HFF-Myc (cell line): ENCODE measurements at regions not wholly inside any gene's neighbourhood (a gene's known extent, or its start where the extent isn't known, plus 50 kb on each side); places are given as distances from the start of the nearest gene placed in this dataset.

Experiments
- DNase-seq: peaks from one replicate; pipeline ENCODE4 v3.0.0-alpha.2; 2011; ENCODE audit warnings: low read depth; ENCODE audit errors: extremely low read depth
- H3K4me3 ChIP-seq: replicated peaks from 2 replicates; pipeline ENCODE4 v1.5.1; 2011; ENCODE audit warnings: low read depth, mild to moderate bottlenecking, control low read depth, low read length
- TF ChIP-seq, protein P1 (sequence below): IDR thresholded peaks from 2 replicates; pipeline ENCODE4 v1.5.1; 2012; ENCODE audit warnings: mild to moderate bottlenecking, low read depth, low read length, control low read depth; ENCODE audit errors: missing control alignments

DNA sequence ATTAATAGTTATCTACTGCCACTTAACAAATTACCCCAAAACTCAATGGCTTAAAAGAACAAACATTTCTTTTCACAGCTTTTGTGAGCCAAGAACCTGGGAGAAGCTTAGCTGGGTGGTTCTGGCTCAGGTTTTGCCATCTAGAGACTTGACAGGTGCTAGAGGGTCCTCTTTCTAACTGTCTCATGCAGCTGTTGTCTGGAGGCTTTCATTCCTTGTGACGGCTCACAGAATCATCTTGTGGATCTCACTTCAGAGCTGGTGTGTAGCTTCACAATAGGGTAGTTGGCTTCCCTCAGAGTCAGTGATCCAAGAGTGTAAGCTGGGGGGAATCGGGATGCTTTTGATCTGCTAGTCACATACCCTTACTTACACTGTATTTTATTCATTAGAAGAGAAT lies 81.2 kb upstream of the APC start:
- H3K4me3 ChIP-seq = no peak overlapping the region
- TF ChIP-seq, protein P1, sequence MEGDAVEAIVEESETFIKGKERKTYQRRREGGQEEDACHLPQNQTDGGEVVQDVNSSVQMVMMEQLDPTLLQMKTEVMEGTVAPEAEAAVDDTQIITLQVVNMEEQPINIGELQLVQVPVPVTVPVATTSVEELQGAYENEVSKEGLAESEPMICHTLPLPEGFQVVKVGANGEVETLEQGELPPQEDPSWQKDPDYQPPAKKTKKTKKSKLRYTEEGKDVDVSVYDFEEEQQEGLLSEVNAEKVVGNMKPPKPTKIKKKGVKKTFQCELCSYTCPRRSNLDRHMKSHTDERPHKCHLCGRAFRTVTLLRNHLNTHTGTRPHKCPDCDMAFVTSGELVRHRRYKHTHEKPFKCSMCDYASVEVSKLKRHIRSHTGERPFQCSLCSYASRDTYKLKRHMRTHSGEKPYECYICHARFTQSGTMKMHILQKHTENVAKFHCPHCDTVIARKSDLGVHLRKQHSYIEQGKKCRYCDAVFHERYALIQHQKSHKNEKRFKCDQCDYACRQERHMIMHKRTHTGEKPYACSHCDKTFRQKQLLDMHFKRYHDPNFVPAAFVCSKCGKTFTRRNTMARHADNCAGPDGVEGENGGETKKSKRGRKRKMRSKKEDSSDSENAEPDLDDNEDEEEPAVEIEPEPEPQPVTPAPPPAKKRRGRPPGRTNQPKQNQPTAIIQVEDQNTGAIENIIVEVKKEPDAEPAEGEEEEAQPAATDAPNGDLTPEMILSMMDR = no peak
- DNase-seq = no peak

DNA sequence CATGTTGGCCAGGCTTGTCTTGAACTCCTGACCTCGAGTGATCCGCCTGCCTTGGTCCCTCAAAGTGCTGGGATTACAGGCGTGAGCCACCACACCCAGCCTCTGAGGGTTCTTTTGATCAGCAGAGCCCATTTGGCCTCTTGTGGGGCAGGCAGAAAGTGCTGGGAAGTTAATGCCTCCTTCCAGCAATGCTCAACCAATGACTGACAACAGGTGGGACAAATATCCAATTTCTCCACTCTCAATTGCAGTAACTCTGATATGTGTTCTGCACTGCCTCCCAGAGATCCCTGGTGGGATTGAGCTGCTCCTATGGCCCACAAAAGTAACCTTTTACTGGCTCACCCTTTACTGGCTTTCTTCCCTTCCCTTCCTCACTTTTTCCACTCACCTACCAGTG lies 79.9 kb upstream of the APC start:
- TF ChIP-seq, protein P1 = no peak
- DNase-seq = no peak
- no peak overlapping the region for H3K4me3 ChIP-seq

DNA sequence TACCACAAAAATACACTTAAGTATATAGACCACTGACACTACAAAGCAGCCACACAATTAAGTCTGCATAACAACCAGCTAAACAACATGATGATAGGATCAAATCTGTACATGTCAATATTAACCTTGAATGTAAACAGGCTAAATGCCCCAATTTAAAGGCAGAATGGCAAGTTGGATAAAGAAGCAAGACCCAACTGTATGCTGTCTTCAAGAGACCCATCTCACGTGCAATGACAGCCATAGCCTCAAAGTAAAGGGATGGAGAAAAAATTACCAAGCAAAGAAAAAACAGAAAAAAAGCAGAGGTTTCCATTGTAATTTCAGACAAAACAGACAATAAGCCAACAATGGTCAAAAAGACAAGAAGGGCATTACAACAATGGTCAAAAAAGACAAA lies 77.3 kb upstream of the APC start:
- H3K4me3 ChIP-seq = no peak overlapping the region
- DNase-seq = no peak
- TF ChIP-seq, protein P1 = no peak

- DNase-seq = no peak
- TF ChIP-seq, protein P1 = no peak
- H3K4me3 ChIP-seq = no peak overlapping the region
Measured at GRCh38 chr5:112663146-112663545, 74.5 kb upstream of the APC start.

DNA sequence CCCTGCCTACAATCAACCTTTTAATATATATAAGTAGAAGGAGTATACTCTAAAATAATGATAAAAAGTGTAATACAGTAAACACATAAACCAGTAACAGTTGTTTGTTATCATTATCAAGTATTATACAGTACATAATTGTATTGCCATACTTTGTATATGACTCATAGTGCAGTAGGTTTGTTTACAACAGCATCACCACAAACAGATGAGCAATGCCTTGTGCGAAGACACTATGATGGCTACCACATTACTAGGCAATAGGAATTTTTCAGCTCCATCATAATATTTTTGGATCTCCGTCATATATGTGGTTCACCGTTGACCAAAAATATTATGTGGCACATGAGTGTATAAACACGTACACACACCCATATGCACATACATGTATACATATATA lies 69.7 kb upstream of the APC start:
- TF ChIP-seq, protein P1 = no peak
- DNase-seq = no peak
- H3K4me3 ChIP-seq = no peak overlapping the region

DNA sequence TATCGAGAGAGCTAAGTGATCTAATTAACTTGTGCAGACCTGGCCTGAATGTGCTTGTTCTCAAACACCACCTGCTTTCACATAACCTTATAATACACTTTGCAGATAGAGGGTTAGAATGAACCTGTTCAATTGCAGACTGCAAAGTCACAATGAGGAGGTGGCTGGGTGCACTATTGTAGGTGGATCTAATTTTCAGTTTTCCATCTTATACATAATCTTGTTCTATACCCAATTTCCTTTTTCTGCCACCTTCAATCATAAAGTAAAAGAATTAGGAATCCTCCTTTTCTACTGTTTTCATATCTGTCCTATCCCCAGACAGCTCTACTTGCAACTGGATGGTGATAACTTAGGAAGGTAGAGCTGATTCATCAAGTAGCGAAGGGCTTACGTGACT lies 68.8 kb upstream of the APC start:
- TF ChIP-seq, protein P1 = no peak
- DNase-seq = no peak

DNA sequence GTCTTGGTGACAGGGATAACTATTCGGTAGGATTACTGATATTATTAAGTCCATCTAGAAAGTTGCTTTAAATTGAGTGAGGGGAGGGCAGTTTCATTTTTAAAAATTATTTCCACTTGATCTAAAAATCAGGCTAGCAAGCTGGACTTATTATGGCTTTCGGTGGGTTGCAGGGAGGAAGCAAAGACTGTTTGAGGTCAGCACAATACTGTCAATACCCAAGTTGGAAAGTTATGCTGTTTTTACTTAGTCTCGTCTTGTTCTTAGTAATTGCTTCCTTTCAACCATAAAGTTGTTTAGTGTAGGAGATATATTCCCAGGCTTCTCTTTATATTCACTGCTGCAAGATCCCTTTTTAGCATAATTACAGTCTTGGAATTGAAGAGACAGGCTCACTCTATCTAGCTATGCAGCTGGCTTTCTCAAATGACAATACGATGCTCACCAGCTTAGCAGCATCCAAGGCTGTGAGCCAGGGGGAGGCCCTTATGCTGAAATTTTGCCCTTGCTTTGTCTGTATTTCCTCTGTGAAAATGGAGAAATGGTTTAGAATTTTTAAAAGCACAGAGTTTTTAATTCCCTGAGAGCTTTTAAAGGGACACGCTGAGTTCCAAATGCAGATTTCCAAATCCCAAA lies 68.2 kb upstream of the APC start:
- H3K4me3 ChIP-seq = no peak overlapping the region
- DNase-seq = no peak
- TF ChIP-seq, protein P1 = no peak

More for the DNA sequence above, 68.8 kb upstream of the APC start:
- H3K4me3 ChIP-seq = no peak overlapping the region
